Stimulated activated memory B cell treated with anti-CD40 and anti-IgM and Interleukin-4, amounts not matched to agents 10 μg/mL and 1 μg/mL and 100 μg/mL, for 72 hours (primary cell): ENCODE measurements at regions not wholly inside any gene's neighbourhood (a gene's known extent, or its start where the extent isn't known, plus 50 kb on each side); places are given as distances from the start of the nearest gene placed in this dataset.

Experiments
- ATAC-seq: fragments of 150-1000 bp; cut with Tn5 transposase; 2 replicates; pipeline ENCODE4 v1.10.0; 2021
- H3K27ac Mint-ChIP-seq: one replicate; pipeline ENCODE4 v1.8.0; 2022; ENCODE audit warnings: mild to moderate bottlenecking, mixed read lengths
- H3K27me3 Mint-ChIP-seq: one replicate; pipeline ENCODE4 v1.8.0; 2022; ENCODE audit warnings: mixed read lengths
- H3K36me3 Mint-ChIP-seq: one replicate; pipeline ENCODE4 v1.8.0; 2022; ENCODE audit warnings: mixed read lengths
- H3K4me1 Mint-ChIP-seq: one replicate; pipeline ENCODE4 v1.8.0; 2022; ENCODE audit warnings: mixed read lengths
- H3K4me3 Mint-ChIP-seq: one replicate; pipeline ENCODE4 v1.8.0; 2022; ENCODE audit warnings: mild to moderate bottlenecking, moderate library complexity, mixed read lengths
- H3K9me3 Mint-ChIP-seq: one replicate; pipeline ENCODE4 v1.8.0; 2022; ENCODE audit warnings: mixed read lengths

GRCh38 chr3:72421126-72421525 is 427.1 kb downstream of the SHQ1 start:
- Mint-ChIP-seq H3K36me3 (peaks cover 37% of the 10 kb centered on the region), H3K4me1 (peaks cover 69% of the 10 kb centered on the region), H3K27ac (no peak overlapping the region), H3K27me3 (no peaks in the 10 kb centered on the region), H3K4me3 (no peak overlapping the region), H3K9me3 (peaks cover 6% of the 10 kb centered on the region)
- ATAC-seq = no peak

DNA sequence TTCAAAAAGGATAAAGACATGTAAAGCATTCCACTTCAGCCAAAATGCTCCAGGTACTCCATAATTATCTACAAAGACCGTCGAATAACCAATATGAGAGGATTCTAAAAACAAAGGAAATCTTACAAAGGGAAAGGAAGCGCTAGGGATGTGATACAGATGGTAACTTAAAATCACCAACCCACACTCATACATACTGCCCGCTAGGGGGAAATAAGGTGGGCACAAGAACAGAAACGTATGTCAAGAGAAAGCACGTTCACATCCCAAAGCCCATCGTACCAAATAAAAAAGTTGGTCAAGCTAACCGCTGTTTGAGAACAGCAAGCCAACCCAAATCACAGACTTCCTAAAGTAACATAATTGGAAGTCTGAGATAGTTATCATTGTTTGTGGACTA is 429.4 kb downstream of the SHQ1 start:
- Mint-ChIP-seq H3K36me3 (peaks cover 44% of the 10 kb centered on the region), H3K27me3 (no peaks in the 10 kb centered on the region), H3K4me1 (peaks cover 67% of the 10 kb centered on the region), H3K4me3 (no peak overlapping the region), H3K27ac (no peak overlapping the region), H3K9me3 (peaks cover 6% of the 10 kb centered on the region)
- no peak for ATAC-seq

- peaks cover 6% of the 10 kb centered on the region for H3K9me3 Mint-ChIP-seq
- H3K4me3 Mint-ChIP-seq = no peak overlapping the region
- ATAC-seq = no peak
- H3K27me3 Mint-ChIP-seq = no peaks in the 10 kb centered on the region
- H3K27ac Mint-ChIP-seq = no peak overlapping the region
- peaks cover 37% of the 10 kb centered on the region for H3K36me3 Mint-ChIP-seq
- peaks cover 67% of the 10 kb centered on the region for H3K4me1 Mint-ChIP-seq
Observed at GRCh38 chr3:72418244-72418643, 430.0 kb downstream of the SHQ1 start.

- no peak for ATAC-seq
- H3K9me3 Mint-ChIP-seq = no peaks in the 10 kb centered on the region
- H3K4me3 Mint-ChIP-seq = no peak overlapping the region
- H3K27me3 Mint-ChIP-seq = no peaks in the 10 kb centered on the region
- peaks cover 11% of the 10 kb centered on the region for H3K36me3 Mint-ChIP-seq
- peaks cover 78% of the 10 kb centered on the region for H3K4me1 Mint-ChIP-seq
- no peak overlapping the region for H3K27ac Mint-ChIP-seq
Observed at GRCh38 chr3:72414481-72415016, 433.7 kb downstream of the SHQ1 start.

DNA sequence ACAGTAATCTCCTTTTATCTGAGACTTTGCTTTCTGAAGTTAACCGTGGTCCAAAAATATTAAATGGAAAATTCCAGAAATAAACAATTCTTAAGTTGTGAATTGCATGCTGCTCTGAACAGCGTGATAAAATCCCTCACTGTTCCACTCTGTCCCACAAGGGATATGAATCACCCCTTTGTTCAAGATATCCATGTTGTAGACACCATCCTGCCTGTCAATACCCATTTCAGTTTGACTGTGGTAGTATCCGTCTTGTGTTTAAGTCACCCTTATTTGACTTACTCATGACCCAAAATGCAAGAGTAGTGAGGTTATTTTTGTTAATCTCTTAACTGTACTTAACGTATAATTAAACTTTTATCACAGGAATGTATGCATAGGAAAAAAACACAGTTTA is 435.0 kb downstream of the SHQ1 start:
- no peak for ATAC-seq
- H3K4me1 Mint-ChIP-seq = peaks cover 77% of the 10 kb centered on the region
- H3K9me3 Mint-ChIP-seq = no peaks in the 10 kb centered on the region
- H3K36me3 Mint-ChIP-seq = peaks cover 7% of the 10 kb centered on the region
- no peak overlapping the region for H3K27ac Mint-ChIP-seq
- no peak overlapping the region for H3K4me3 Mint-ChIP-seq
- H3K27me3 Mint-ChIP-seq = no peaks in the 10 kb centered on the region

GRCh38 chr3:72412340-72412956 is 435.8 kb downstream of the SHQ1 start:
- Mint-ChIP-seq H3K4me3 (no peak overlapping the region), H3K36me3 (peaks cover 7% of the 10 kb centered on the region), H3K9me3 (no peaks in the 10 kb centered on the region), H3K4me1 (peaks cover 77% of the 10 kb centered on the region), H3K27me3 (no peaks in the 10 kb centered on the region), H3K27ac (no peak overlapping the region)
- no peak for ATAC-seq

DNA sequence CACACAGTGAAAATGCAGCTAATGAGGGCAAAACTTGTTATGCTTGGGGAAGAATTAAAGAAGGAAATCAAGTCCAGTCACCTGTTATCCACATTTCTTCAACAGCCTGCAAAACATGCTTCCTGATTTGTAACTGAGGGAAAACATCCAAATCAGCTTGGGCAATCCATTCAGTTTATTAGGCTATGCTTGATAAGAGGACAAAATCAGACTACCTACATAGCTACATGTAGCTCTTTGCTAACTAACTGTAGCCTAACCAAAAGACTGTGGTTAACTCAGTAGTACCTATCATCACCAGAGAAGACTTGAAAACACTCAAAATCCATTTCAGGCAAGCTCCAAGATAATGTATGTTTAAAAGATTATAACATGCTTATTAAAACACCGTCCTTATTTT is 436.4 kb downstream of the SHQ1 start:
- Mint-ChIP-seq H3K36me3 (peaks cover 7% of the 10 kb centered on the region), H3K9me3 (no peaks in the 10 kb centered on the region), H3K27me3 (no peaks in the 10 kb centered on the region), H3K4me1 (peaks cover 79% of the 10 kb centered on the region), H3K27ac (no peak overlapping the region), H3K4me3 (no peak overlapping the region)
- no peak for ATAC-seq

DNA sequence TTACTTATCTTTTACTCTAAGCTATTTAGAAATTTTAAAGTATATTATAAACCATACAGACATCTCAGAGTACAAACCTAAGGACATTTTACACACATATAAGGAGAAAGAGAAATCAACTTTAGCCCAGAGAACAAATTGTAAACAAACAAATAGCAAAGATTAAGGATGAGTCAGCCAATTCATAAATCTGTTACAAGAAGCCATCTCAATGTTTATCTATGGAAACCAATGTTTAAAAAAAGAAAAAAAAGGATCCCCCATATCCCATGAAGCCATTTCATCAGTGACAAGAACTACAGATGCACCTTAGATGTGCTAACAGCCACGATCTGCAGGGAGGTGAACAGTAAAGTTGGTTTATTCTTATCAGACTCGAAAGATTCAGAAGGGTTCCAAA is 437.1 kb downstream of the SHQ1 start:
- no peaks in the 10 kb centered on the region for H3K27me3 Mint-ChIP-seq
- H3K27ac Mint-ChIP-seq = no peak overlapping the region
- ATAC-seq = no peak
- no peak overlapping the region for H3K4me3 Mint-ChIP-seq
- peaks cover 7% of the 10 kb centered on the region for H3K36me3 Mint-ChIP-seq
- no peaks in the 10 kb centered on the region for H3K9me3 Mint-ChIP-seq
- peaks cover 79% of the 10 kb centered on the region for H3K4me1 Mint-ChIP-seq

- Mint-ChIP-seq H3K9me3 (no peaks in the 10 kb centered on the region), H3K27ac (no peak overlapping the region), H3K27me3 (no peaks in the 10 kb centered on the region), H3K4me3 (no peak overlapping the region), H3K36me3 (no peaks in the 10 kb centered on the region), H3K4me1 (peaks cover 79% of the 10 kb centered on the region)
- ATAC-seq = no peak
Observed at GRCh38 chr3:72408983-72409779, 439.1 kb downstream of the SHQ1 start.

GRCh38 chr3:72407766-72408165 is 440.5 kb downstream of the SHQ1 start:
- Mint-ChIP-seq H3K4me3 (no peak overlapping the region), H3K4me1 (peaks cover 82% of the 10 kb centered on the region), H3K36me3 (no peaks in the 10 kb centered on the region), H3K27ac (no peak overlapping the region), H3K9me3 (no peaks in the 10 kb centered on the region), H3K27me3 (no peaks in the 10 kb centered on the region)
- ATAC-seq = no peak

DNA sequence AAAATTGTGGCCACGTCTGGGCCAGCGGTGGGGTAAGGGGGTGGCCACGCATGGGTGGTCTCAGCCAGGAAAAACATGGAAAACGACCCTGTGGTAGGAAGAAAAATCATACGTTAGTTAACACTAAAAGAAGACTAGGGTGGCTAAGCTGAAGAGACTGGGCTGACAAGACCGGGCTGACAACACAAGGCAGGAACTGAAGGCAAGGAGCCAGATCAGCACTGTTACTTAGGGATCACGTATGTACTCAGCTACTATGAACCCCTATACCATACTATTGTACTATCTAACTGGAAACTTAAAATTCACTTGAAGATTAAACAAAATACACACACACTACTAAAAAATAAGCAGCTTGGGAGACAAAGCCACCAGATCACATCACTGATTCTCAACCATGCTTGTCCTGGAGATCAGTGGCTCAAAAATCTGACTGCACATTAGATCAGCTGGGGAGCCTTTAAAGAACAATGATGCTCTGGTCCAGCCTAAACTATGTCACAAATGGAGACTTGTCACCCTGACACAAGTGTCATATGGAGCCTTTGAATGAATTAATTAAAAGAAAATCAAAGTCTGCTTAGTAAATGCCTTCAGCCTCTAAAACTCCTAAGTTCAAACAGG is 442.2 kb downstream of the SHQ1 start:
- Mint-ChIP-seq H3K4me1 (peaks cover 66% of the 10 kb centered on the region), H3K27me3 (no peaks in the 10 kb centered on the region), H3K9me3 (no peaks in the 10 kb centered on the region), H3K4me3 (no peak overlapping the region), H3K27ac (peak overlapping the region; percentile 15), H3K36me3 (no peaks in the 10 kb centered on the region)
- no peak for ATAC-seq

GRCh38 chr3:72401005-72401545 is 447.2 kb downstream of the SHQ1 start:
- ATAC-seq = no peak
- no peaks in the 10 kb centered on the region for H3K27me3 Mint-ChIP-seq
- H3K4me3 Mint-ChIP-seq = no peak overlapping the region

GRCh38 chr3:72398781-72399180 is 449.5 kb downstream of the SHQ1 start:
- ATAC-seq = no peak
- H3K4me3 Mint-ChIP-seq = no peak overlapping the region
- H3K27me3 Mint-ChIP-seq = no peaks in the 10 kb centered on the region
- peaks cover under 1% of the 10 kb centered on the region for H3K36me3 Mint-ChIP-seq
- H3K27ac Mint-ChIP-seq = no peak overlapping the region
- no peaks in the 10 kb centered on the region for H3K9me3 Mint-ChIP-seq
- H3K4me1 Mint-ChIP-seq = peaks cover 52% of the 10 kb centered on the region

More at GRCh38 chr3:72401005-72401545, 447.2 kb downstream of the SHQ1 start:
- H3K4me1 Mint-ChIP-seq = peaks cover 62% of the 10 kb centered on the region
- H3K36me3 Mint-ChIP-seq = no peaks in the 10 kb centered on the region
- H3K27ac Mint-ChIP-seq = no peak overlapping the region
- H3K9me3 Mint-ChIP-seq = no peaks in the 10 kb centered on the region

DNA sequence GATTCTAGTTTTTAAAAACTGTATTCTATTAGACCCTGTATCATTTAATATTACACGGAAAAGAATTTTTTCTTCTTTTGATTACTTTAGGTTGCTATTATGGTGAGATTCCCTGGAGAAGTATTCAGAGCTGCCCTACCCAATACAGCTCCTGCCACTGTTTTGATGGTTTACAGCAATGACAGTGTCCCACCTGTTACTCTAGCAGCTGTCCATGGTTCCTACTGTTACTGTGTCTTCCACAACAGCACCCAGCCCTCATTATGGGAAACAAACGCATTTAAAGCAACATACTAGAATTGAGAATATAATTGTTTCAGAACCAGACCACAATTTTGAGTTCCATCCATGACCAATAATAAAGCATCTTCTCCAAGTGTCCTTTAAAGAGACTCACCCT is 450.7 kb downstream of the SHQ1 start:
- H3K27ac Mint-ChIP-seq = no peak overlapping the region
- H3K4me1 Mint-ChIP-seq = peaks cover 54% of the 10 kb centered on the region
- H3K4me3 Mint-ChIP-seq = no peak overlapping the region
- H3K27me3 Mint-ChIP-seq = no peaks in the 10 kb centered on the region
- peaks cover 5% of the 10 kb centered on the region for H3K36me3 Mint-ChIP-seq
- H3K9me3 Mint-ChIP-seq = no peaks in the 10 kb centered on the region
- no peak for ATAC-seq

DNA sequence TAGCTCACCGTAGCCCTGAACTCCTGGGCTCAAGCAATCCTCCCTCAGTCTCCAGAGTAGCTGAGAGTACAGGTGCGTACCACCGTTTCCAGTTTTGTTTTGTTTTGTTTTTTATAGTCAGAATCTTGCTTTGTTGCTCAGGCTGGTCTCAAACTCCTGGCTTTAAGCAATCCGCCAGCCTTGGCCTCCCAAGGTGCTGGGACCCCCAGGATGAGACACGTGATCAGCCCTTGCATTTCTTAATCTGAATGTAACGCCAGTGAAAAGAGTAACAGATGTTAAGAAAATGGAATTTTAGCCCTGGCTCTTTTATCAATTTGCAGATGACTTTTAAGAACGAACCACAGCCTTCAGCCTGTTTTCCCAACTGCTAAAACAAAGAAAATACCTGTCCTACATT is 451.3 kb downstream of the SHQ1 start:
- no peak for ATAC-seq
- Mint-ChIP-seq H3K27me3 (no peaks in the 10 kb centered on the region), H3K4me3 (no peak overlapping the region), H3K36me3 (peaks cover 5% of the 10 kb centered on the region), H3K9me3 (no peaks in the 10 kb centered on the region), H3K27ac (no peak overlapping the region), H3K4me1 (peaks cover 54% of the 10 kb centered on the region)
